SK-N-SH (cell line): ENCODE measurements at regions not wholly inside any gene's neighbourhood (a gene's known extent, or its start where the extent isn't known, plus 50 kb on each side); places are given as distances from the start of the nearest gene placed in this dataset.

Experiments used
- CTCF ChIA-PET: fragments of 300-600, 350-600 bp; formaldehyde crosslinking; extraction: SDS; loops from one replicate; lab custom pipeline; 2021; lab: Yijun Ruan, JAX
- POLR2A ChIA-PET: fragments of 350-600 bp; sonication (Branson Sonifier 250); formaldehyde crosslinking; extraction: SDS; loops from one replicate; lab custom pipeline; 2020; ENCODE audit warnings: antibody characterized with exemption, inconsistent platforms; lab: Yijun Ruan, JAX
- DNase-seq: peaks from one replicate; pipeline ENCODE4 v3.0.0; 2012
- H2AFZ ChIP-seq: fragments of 200-600 bp; sonication (generic); 2 replicates; pipeline ENCODE4 v1.8.1; 2016; ENCODE audit warnings: antibody characterized with exemption, mild to moderate bottlenecking, low read depth
- H3F3A ChIP-seq: fragments of 200-600 bp; sonication (generic); replicated peaks from 2 replicates; pipeline ENCODE3; 2016; ENCODE audit warnings: antibody characterized with exemption, mild to moderate bottlenecking; ENCODE audit not compliant: insufficient read depth
- H3K27ac ChIP-seq, 2 experiments: fragments of 200-500 bp in 1 of 2; fragments of 200-600 bp in 1 of 2; sonication (Bioruptor generic) in 1 of 2; sonication (generic), shearing (Covaris generic) in 1 of 2; 2 replicates each; pipeline versions ENCODE4 v1.5.1 to v1.6.1; 2014 to 2016; ENCODE audit warnings: low read depth in 2 of 2, inconsistent platforms in 1 of 2, low read length in 1 of 2, mild to moderate bottlenecking in 1 of 2, mixed read lengths in 1 of 2
- H3K27me3 ChIP-seq: fragments of 200-600 bp; sonication (generic), shearing (Covaris generic); 2 replicates; pipeline ENCODE4 v1.6.1; 2016; ENCODE audit warnings: mixed run types; ENCODE audit not compliant: insufficient read depth
- H3K36me3 ChIP-seq, 2 experiments: fragments of 200-500 bp in 1 of 2; fragments of 200-600 bp in 1 of 2; sonication (Bioruptor generic) in 1 of 2; sonication (generic) in 1 of 2; replicated peaks in 1 of 2; 2 replicates each; pipeline versions ENCODE3 to v1.5.1; 2014 to 2016; ENCODE audit warnings: low read length in 1 of 2, mild to moderate bottlenecking in 1 of 2; ENCODE audit not compliant: insufficient read depth in 2 of 2, control insufficient read depth in 1 of 2
- H3K4me1 ChIP-seq, 2 experiments: fragments of 200-500 bp in 1 of 2; fragments of 200-600 bp in 1 of 2; sonication (Bioruptor generic) in 1 of 2; sonication (generic), shearing (Covaris generic) in 1 of 2; 2 replicates each; pipeline versions ENCODE4 v1.5.1 to v1.6.1; 2014 to 2016; ENCODE audit warnings: low read depth in 1 of 2, low read length in 1 of 2, mixed run types in 1 of 2; ENCODE audit not compliant: insufficient read depth in 2 of 2, control insufficient read depth in 1 of 2
- H3K4me2 ChIP-seq: fragments of 200-600 bp; sonication (generic), shearing (Covaris generic); 2 replicates; pipeline ENCODE4 v1.6.1; 2017; ENCODE audit warnings: mixed run types
- H3K4me3 ChIP-seq, 2 experiments: fragments of 200-500 bp in 1 of 2; fragments of 200-600 bp in 1 of 2; sonication (Bioruptor generic) in 1 of 2; sonication (generic), shearing (Covaris generic) in 1 of 2; 2 replicates each; pipeline versions ENCODE4 v1.5.1 to v1.8.1; 2014 to 2016; ENCODE audit warnings: low read depth in 2 of 2, inconsistent platforms in 1 of 2, low read length in 1 of 2, mild to moderate bottlenecking in 1 of 2, mixed read lengths in 1 of 2, moderate library complexity in 1 of 2
- H3K79me2 ChIP-seq: fragments of 200-600 bp; sonication (generic); 2 replicates; pipeline ENCODE4 v1.8.1; 2017; ENCODE audit warnings: mild to moderate bottlenecking; ENCODE audit not compliant: insufficient read depth
- H3K9ac ChIP-seq: fragments of 200-600 bp; sonication (generic); 2 replicates; pipeline ENCODE4 v1.6.1; 2017; ENCODE audit warnings: mixed run types
- H3K9me2 ChIP-seq: fragments of 200-600 bp; sonication (generic); 2 replicates; pipeline ENCODE4 v1.6.1; 2017; ENCODE audit warnings: mixed run types
- H3K9me3 ChIP-seq: fragments of 200-600 bp; sonication (generic); 2 replicates; pipeline ENCODE4 v1.6.1; 2017; ENCODE audit warnings: mixed run types, mild to moderate bottlenecking, moderate library complexity
- H4K20me1 ChIP-seq: fragments of 200-600 bp; sonication (generic); 2 replicates; pipeline ENCODE4 v1.6.1; 2017; ENCODE audit warnings: mild to moderate bottlenecking, mixed run types; ENCODE audit not compliant: insufficient read depth
- ELF1 ChIP-seq: IDR thresholded peaks from 2 replicates; pipeline ENCODE4 v1.4.0; 2012
- FOSL2 ChIP-seq: IDR thresholded peaks from 2 replicates; pipeline ENCODE4 v1.4.0; 2012; ENCODE audit warnings: low read depth, mild to moderate bottlenecking, moderate library complexity, borderline replicate concordance
- FOXM1 ChIP-seq: IDR thresholded peaks from 2 replicates; pipeline ENCODE4 v1.4.0; 2012; ENCODE audit warnings: low read depth, mild to moderate bottlenecking
- GATA2 ChIP-seq: sonication (generic); formaldehyde crosslinking; IDR thresholded peaks from 2 replicates; pipeline ENCODE4 v1.5.0; 2020; ENCODE audit warnings: mild to moderate bottlenecking, missing genetic modification reagents
- NFIC ChIP-seq: IDR thresholded peaks from 2 replicates; pipeline ENCODE4 v1.4.0; 2012; ENCODE audit warnings: borderline replicate concordance
- NRF1 ChIP-seq: IDR thresholded peaks from 2 replicates; pipeline ENCODE4 v1.6.1; 2012; ENCODE audit warnings: low read depth, mild to moderate bottlenecking, low read length
- POLR2AphosphoS5 ChIP-seq: IDR thresholded peaks from 2 replicates; pipeline ENCODE4 v1.6.1; 2012; ENCODE audit warnings: low read depth, low read length
- RCOR1 ChIP-seq: fragments of 150-350 bp; IDR thresholded peaks from 2 replicates; pipeline ENCODE4 v1.6.1; 2017; ENCODE audit warnings: antibody characterized with exemption, low read length
- RFX5 ChIP-seq: IDR thresholded peaks from 2 replicates; pipeline ENCODE4 v1.6.1; 2012; ENCODE audit warnings: mild to moderate bottlenecking, improper control_type of control experiment, low read length
- RXRA ChIP-seq: IDR thresholded peaks from 2 replicates; pipeline ENCODE4 v1.4.0; 2012; ENCODE audit warnings: low read depth, mild to moderate bottlenecking, borderline replicate concordance
- SIN3A ChIP-seq: IDR thresholded peaks from 2 replicates; pipeline ENCODE4 v1.6.1; 2012; ENCODE audit warnings: low read depth, mild to moderate bottlenecking, low read length, moderate library complexity, borderline replicate concordance
- TAF1 ChIP-seq: IDR thresholded peaks from 2 replicates; pipeline ENCODE4 v1.6.1; 2012; ENCODE audit warnings: low read depth, mild to moderate bottlenecking, low read length, moderate library complexity, borderline replicate concordance
- TCF12 ChIP-seq: IDR thresholded peaks from 2 replicates; pipeline ENCODE4 v1.4.0; 2012
- TEAD4 ChIP-seq: IDR thresholded peaks from 2 replicates; pipeline ENCODE4 v1.4.0; 2012; ENCODE audit warnings: mild to moderate bottlenecking, borderline replicate concordance; ENCODE audit not compliant: insufficient read depth
- TF ChIP-seq, protein P1 (sequence below): IDR thresholded peaks from 2 replicates; pipeline ENCODE4; 2012
- TF ChIP-seq, protein P2 (sequence below): IDR thresholded peaks from 2 replicates; pipeline ENCODE4 v1.4.0; 2012; ENCODE audit warnings: low read depth, borderline replicate concordance
- TF ChIP-seq, protein P3 (sequence below): fragments of 200-600 bp; sonication (generic); IDR thresholded peaks from 2 replicates; pipeline ENCODE4 v1.6.1; 2017; ENCODE audit warnings: antibody characterized with exemption, mild to moderate bottlenecking, moderate library complexity
- TF ChIP-seq, protein P4 (sequence below): IDR thresholded peaks from 2 replicates; pipeline ENCODE4 v1.4.0; 2012; ENCODE audit warnings: low read depth

DNA sequence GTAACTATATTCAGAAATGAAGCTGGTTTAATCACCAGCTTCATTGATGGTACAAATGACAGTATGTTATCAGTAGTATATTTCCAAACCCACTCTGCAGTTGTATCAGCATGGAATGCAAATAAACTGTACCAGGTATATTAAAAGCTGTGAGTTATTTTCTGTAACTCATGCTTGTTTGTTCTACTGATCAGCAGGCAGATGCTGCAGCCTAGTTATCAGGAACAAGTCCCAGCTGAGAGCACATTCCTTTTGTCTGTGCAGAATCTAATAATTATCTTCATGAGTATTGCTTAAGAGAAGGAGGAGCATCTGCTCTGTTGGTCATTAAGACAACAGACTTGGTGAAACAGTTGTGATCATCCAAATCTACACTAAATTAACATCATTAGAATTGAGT is 1331.1 kb downstream of the MRPL39 start:
- H3K36me3 ChIP-seq, result no peaks in the 10 kb centered on the region
- H3F3A ChIP-seq, result no peaks in the 10 kb centered on the region
- H3K9me3 ChIP-seq, result no peaks in the 10 kb centered on the region
- no peak overlapping the region for H3K9ac ChIP-seq
- no peaks in the 10 kb centered on the region for H3K27me3 ChIP-seq
- no peak overlapping the region for H2AFZ ChIP-seq
- no peak for DNase-seq
- H3K9me2 ChIP-seq, result no peaks in the 10 kb centered on the region
- H3K4me1 ChIP-seq, result peaks cover 0 to 6% of the 10 kb centered on the region in 2 experiments; a peak in 2 of 4 replicates
- CTCF ChIA-PET, result interaction anchor here (1.5 kb wide), 1 partner anchor 13 kb away, joined by 3 read pairs; no protein-coding TSS in a partner anchor
- no peak overlapping the region for H3K4me3 ChIP-seq
- H4K20me1 ChIP-seq, result no peaks in the 10 kb centered on the region
- TF ChIP-seq GATA2, result no peak
- no peak for TF ChIP-seq RXRA
- TF ChIP-seq, protein P1, sequence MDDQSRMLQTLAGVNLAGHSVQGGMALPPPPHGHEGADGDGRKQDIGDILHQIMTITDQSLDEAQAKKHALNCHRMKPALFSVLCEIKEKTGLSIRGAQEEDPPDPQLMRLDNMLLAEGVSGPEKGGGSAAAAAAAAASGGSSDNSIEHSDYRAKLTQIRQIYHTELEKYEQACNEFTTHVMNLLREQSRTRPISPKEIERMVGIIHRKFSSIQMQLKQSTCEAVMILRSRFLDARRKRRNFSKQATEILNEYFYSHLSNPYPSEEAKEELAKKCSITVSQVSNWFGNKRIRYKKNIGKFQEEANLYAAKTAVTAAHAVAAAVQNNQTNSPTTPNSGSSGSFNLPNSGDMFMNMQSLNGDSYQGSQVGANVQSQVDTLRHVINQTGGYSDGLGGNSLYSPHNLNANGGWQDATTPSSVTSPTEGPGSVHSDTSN, result no peak
- no peak for TF ChIP-seq NRF1
- TF ChIP-seq, protein P2, sequence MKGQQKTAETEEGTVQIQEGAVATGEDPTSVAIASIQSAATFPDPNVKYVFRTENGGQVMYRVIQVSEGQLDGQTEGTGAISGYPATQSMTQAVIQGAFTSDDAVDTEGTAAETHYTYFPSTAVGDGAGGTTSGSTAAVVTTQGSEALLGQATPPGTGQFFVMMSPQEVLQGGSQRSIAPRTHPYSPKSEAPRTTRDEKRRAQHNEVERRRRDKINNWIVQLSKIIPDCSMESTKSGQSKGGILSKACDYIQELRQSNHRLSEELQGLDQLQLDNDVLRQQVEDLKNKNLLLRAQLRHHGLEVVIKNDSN, result no peak
- TF ChIP-seq NFIC, result no peak
- no peak for TF ChIP-seq FOSL2
- no peak for TF ChIP-seq FOXM1
- TF ChIP-seq TCF12, result no peak
- TF ChIP-seq TEAD4, result no peak
- TF ChIP-seq ELF1, result no peak
- TF ChIP-seq, protein P3, sequence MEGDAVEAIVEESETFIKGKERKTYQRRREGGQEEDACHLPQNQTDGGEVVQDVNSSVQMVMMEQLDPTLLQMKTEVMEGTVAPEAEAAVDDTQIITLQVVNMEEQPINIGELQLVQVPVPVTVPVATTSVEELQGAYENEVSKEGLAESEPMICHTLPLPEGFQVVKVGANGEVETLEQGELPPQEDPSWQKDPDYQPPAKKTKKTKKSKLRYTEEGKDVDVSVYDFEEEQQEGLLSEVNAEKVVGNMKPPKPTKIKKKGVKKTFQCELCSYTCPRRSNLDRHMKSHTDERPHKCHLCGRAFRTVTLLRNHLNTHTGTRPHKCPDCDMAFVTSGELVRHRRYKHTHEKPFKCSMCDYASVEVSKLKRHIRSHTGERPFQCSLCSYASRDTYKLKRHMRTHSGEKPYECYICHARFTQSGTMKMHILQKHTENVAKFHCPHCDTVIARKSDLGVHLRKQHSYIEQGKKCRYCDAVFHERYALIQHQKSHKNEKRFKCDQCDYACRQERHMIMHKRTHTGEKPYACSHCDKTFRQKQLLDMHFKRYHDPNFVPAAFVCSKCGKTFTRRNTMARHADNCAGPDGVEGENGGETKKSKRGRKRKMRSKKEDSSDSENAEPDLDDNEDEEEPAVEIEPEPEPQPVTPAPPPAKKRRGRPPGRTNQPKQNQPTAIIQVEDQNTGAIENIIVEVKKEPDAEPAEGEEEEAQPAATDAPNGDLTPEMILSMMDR, result no peak
- no peak for TF ChIP-seq RCOR1
- TF ChIP-seq SIN3A, result no peak
- TF ChIP-seq POLR2AphosphoS5, result no peak
- no peak for TF ChIP-seq TAF1
- TF ChIP-seq RFX5, result no peak
- TF ChIP-seq, protein P4, sequence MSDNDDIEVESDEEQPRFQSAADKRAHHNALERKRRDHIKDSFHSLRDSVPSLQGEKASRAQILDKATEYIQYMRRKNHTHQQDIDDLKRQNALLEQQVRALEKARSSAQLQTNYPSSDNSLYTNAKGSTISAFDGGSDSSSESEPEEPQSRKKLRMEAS, result no peak
- POLR2A ChIA-PET, result no interaction called here
- H3K4me2 ChIP-seq, result no peak overlapping the region
- no peak overlapping the region for H3K27ac ChIP-seq
- no peaks in the 10 kb centered on the region for H3K79me2 ChIP-seq
